ENCODE measurements at regions not wholly inside any gene's neighbourhood (a gene's known extent, or its start where the extent isn't known, plus 50 kb on each side); places are given as distances from the start of the nearest gene placed in this dataset.

DNA sequence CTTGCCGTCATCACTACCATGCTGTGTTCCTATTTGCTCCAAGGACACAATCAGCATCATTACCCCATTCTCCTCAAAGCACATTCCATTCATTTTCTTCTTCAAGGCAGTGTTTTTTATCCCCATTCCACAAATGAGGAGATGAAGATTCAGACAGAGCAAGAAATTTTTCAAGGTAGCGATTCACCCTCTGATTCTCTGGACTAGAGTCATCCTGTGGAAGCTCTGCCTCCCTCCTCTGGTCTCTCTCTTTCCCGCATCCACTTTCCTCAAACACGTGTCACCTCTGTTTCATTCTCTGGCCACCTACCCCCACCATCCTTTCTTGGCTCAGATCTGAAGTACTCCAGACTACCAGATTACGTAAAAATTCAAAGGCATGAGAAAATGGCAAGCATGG is 297.9 kb downstream of the SOX11 start:
- Histone ChIP-seq H3K4me3 (no peak overlapping the region), H3K27ac (no peak overlapping the region), H3K4me1 (no peaks in the 10 kb centered on the region), H3K27me3 (no peaks in the 10 kb centered on the region), H3K9me3 (no peaks in the 10 kb centered on the region), H3K36me3 (no peaks in the 10 kb centered on the region)
- no peak for DNase-seq
- intact Hi-C loops (cut with DNase I; ENCODE audit: low total_unique reads) = no loop called here
- no peak for TF ChIP-seq POLR2A (IDR thresholded peaks at IDR 0.05)
- WGBS, 5 donors = 88 to 93% (median 92%) methylated on average over 5 of the region's 5 CpGs

DNA sequence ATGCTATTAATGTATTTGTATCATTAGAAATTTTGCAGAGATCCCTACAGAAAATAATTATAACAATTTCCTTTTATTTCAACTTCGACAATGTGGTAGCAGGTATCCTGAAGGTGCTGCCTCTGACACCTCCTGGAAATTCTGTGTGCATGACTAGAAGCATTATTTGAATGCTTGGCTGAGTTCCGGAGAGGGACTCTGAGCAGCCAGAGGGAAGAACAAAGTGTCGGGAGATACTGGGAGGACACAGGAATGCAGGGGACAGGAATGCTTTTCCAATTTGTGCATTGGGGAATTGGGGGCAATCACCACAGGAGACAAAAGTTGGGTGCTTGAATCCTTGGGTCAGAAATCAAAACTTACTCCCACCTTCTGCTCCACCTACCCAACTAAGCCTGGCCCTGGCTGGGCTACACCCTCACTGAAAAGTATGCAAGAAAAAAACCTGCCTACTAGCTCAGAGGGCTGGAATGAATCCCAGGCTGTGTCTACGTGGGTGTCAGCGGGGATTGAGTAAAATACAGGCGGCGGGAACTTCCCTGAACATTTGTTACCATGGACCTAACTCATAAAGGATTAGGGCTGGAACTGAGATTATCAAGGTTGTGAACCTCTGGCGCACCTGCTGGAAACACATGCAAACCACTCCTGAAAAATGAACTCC is 299.3 kb downstream of the SOX11 start:
- Histone ChIP-seq H3K27ac (no peak overlapping the region), H3K4me1 (no peaks in the 10 kb centered on the region), H3K27me3 (no peaks in the 10 kb centered on the region), H3K36me3 (no peaks in the 10 kb centered on the region), H3K4me3 (no peak overlapping the region), H3K9me3 (no peaks in the 10 kb centered on the region)
- 57 to 66% (median 63%) methylated on average over 8 of the region's 8 CpGs for WGBS, 5 donors
- TF ChIP-seq, protein P1, sequence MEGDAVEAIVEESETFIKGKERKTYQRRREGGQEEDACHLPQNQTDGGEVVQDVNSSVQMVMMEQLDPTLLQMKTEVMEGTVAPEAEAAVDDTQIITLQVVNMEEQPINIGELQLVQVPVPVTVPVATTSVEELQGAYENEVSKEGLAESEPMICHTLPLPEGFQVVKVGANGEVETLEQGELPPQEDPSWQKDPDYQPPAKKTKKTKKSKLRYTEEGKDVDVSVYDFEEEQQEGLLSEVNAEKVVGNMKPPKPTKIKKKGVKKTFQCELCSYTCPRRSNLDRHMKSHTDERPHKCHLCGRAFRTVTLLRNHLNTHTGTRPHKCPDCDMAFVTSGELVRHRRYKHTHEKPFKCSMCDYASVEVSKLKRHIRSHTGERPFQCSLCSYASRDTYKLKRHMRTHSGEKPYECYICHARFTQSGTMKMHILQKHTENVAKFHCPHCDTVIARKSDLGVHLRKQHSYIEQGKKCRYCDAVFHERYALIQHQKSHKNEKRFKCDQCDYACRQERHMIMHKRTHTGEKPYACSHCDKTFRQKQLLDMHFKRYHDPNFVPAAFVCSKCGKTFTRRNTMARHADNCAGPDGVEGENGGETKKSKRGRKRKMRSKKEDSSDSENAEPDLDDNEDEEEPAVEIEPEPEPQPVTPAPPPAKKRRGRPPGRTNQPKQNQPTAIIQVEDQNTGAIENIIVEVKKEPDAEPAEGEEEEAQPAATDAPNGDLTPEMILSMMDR (IDR thresholded peaks at IDR 0.05) = no peak
- no peak for TF ChIP-seq POLR2A (IDR thresholded peaks at IDR 0.05)
- TF ChIP-seq POLR2AphosphoS5 (IDR thresholded peaks at IDR 0.05) = no peak
- no peak for TF ChIP-seq EP300 (IDR thresholded peaks at IDR 0.05)
- intact Hi-C loops (cut with DNase I; ENCODE audit: low total_unique reads) = no loop called here
- peak in 1 of 2 donors; percentile 31 for DNase-seq

DNA sequence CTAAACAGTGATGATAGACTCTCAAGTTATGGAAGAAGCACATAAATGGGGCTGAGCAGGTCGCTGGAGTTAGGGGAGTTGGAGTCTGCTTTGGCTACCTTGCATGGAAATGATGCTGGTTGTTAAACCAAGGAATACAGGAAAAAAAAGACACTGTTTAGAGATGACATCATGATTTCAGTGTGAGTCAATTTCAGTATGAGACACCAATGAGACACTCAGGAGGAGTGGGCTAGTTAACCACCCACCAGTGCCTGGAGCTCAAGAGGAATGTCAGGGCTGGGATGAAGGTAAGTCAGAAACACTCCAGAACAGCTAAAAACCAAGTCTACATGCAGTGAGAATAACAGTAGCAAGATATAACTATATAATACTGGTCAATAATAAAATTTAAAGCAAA is 303.6 kb downstream of the SOX11 start:
- intact Hi-C loops (cut with DNase I; ENCODE audit: low total_unique reads) = no loop called here
- TF ChIP-seq EP300 (IDR thresholded peaks at IDR 0.05) = no peak
- TF ChIP-seq, protein P1 (IDR thresholded peaks at IDR 0.05) = no peak
- TF ChIP-seq POLR2A (IDR thresholded peaks at IDR 0.05) = no peak
- H3K4me1 ChIP-seq = no peaks in the 10 kb centered on the region
- H3K27me3 ChIP-seq = no peaks in the 10 kb centered on the region
- no peaks in the 10 kb centered on the region for H3K36me3 ChIP-seq
- H3K9me3 ChIP-seq = no peaks in the 10 kb centered on the region
- 59 to 94% (median 73%) methylated on average over 1 of the region's 1 CpG for WGBS, 5 donors
- no peak overlapping the region for H3K4me3 ChIP-seq
- no peak for DNase-seq
- no peak overlapping the region for H3K27ac ChIP-seq

DNA sequence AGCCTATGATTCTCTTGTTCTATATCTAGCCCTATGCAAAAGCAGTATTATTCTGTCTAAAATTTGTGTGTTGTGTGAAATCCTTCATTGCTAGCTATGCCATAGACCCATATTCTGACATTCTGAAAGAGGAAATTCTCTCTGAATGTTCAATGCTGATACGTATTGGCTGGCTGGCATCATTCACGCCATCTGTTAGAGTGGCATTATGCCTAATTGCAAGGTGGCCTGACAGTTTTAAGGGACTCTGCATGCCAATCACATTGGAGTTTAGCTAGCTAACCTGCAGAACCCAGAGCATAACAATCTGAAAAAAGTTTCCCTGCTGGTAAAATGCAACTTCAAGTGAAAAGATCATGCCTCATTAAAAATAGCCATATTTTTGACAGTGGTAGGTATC is 316.0 kb downstream of the SOX11 start:
- H3K4me1 ChIP-seq = no peaks in the 10 kb centered on the region
- H3K9me3 ChIP-seq = no peaks in the 10 kb centered on the region
- no peak overlapping the region for H3K27ac ChIP-seq
- intact Hi-C loops (cut with DNase I; ENCODE audit: low total_unique reads) = no loop called here
- no peaks in the 10 kb centered on the region for H3K27me3 ChIP-seq
- H3K36me3 ChIP-seq = no peaks in the 10 kb centered on the region
- TF ChIP-seq POLR2AphosphoS5 (IDR thresholded peaks at IDR 0.05) = no peak
- no peak for TF ChIP-seq POLR2A (IDR thresholded peaks at IDR 0.05)
- TF ChIP-seq, protein P1 (IDR thresholded peaks at IDR 0.05) = no peak
- no peak for TF ChIP-seq EP300 (IDR thresholded peaks at IDR 0.05)
- H3K4me3 ChIP-seq = no peak overlapping the region
- no peak for DNase-seq
- WGBS, 5 donors = 82 to 93% (median 90%) methylated on average over 2 of the region's 2 CpGs

DNA sequence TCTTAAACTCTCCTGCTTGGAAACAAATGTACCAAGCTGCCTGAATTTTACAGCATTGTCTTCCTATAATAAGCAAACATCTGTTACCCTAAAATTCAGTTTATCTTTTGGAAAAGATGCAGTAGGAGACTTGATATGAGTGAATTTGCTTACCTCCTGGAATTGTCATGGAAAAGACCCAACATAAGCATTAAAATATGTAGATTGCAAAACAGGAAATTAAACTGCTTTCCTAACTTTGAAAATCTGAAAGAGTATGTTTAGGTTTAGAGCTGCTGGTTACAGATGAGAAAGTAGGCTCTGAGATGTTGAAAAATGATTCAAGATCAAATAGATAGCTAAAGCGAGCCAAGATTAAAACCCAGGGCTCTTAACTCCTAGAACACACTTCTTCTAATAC is 316.5 kb downstream of the SOX11 start:
- DNase-seq = no peak
- Histone ChIP-seq H3K4me1 (no peaks in the 10 kb centered on the region), H3K4me3 (no peak overlapping the region), H3K9me3 (no peaks in the 10 kb centered on the region), H3K36me3 (no peaks in the 10 kb centered on the region), H3K27ac (no peak overlapping the region), H3K27me3 (no peaks in the 10 kb centered on the region)
- intact Hi-C loops (cut with DNase I; ENCODE audit: low total_unique reads) = no loop called here
- TF ChIP-seq POLR2A (IDR thresholded peaks at IDR 0.05) = no peak
- TF ChIP-seq, protein P1 (IDR thresholded peaks at IDR 0.05) = no peak
- TF ChIP-seq POLR2AphosphoS5 (IDR thresholded peaks at IDR 0.05) = no peak
- no peak for TF ChIP-seq EP300 (IDR thresholded peaks at IDR 0.05)
- 77 to 90% (median 85%) methylated on average over 1 of the region's 1 CpG for whole genome bisulfite sequencing, 5 donors
